ENCODE measurements at regions not wholly inside any gene's neighbourhood (a gene's known extent, or its start where the extent isn't known, plus 50 kb on each side); places are given as distances from the start of the nearest gene placed in this dataset.
"Not testable (repeated sequence)": the region's sequence is repeated elsewhere in the genome, so short reads cannot be mapped to it uniquely, and the experiment has no call there.

- no peak for ATAC-seq
- intact Hi-C loops (cut with DNase I): no loop called here
- DNase-seq (ENCODE audit: low spot score): no peak
These were observed 163.3 kb upstream of the MAMLD1 start for GRCh38 chrX:150199803-150200202.

- intact Hi-C loops (cut with DNase I): no loop called here
- DNase-seq (ENCODE audit: low spot score) (no peak), ATAC-seq (no peak)
These were observed 162.8 kb upstream of the MAMLD1 start for GRCh38 chrX:150200361-150200760.

GRCh38 chrX:150200820-150201287, 162.3 kb upstream of the MAMLD1 start:
- DNase-seq (ENCODE audit: low spot score) (no peak), ATAC-seq (peak; percentile 83)
- intact Hi-C loops (cut with DNase I): no loop called here

- DNase-seq (ENCODE audit: low spot score) (no peak), ATAC-seq (no peak)
- intact Hi-C loops (cut with DNase I): no loop called here
These were observed 161.7 kb upstream of the MAMLD1 start for GRCh38 chrX:150201391-150201790.

GRCh38 chrX:150201841-150202240, 161.3 kb upstream of the MAMLD1 start:
- no peak for DNase-seq (ENCODE audit: low spot score)
- intact Hi-C loops (cut with DNase I): no loop called here
- ATAC-seq: no peak

- intact Hi-C loops (cut with DNase I): no loop called here
- no peak for DNase-seq (ENCODE audit: low spot score)
- no peak for ATAC-seq
These were observed 160.4 kb upstream of the MAMLD1 start for GRCh38 chrX:150202641-150203247.

GRCh38 chrX:150203248-150203645, 159.9 kb upstream of the MAMLD1 start:
- intact Hi-C loops (cut with DNase I): no loop called here
- ATAC-seq: no peak

GRCh38 chrX:150205011-150205410, 158.1 kb upstream of the MAMLD1 start:
- intact Hi-C loops (cut with DNase I): no loop called here
- DNase-seq (ENCODE audit: low spot score) (no peak), ATAC-seq (peak; percentile 70)

More at GRCh38 chrX:150203248-150203645, 159.9 kb upstream of the MAMLD1 start:
- no peak for DNase-seq (ENCODE audit: low spot score)

GRCh38 chrX:150207733-150208132, 155.4 kb upstream of the MAMLD1 start:
- ATAC-seq (no peak), DNase-seq (ENCODE audit: low spot score) (no peak)
- intact Hi-C loops (cut with DNase I): no loop called here

- no peak for ATAC-seq
- no peak for DNase-seq (ENCODE audit: low spot score)
- intact Hi-C loops (cut with DNase I): no loop called here
These were observed 151.1 kb upstream of the MAMLD1 start for GRCh38 chrX:150211988-150212387.

GRCh38 chrX:150212672-150213480, 150.2 kb upstream of the MAMLD1 start:
- intact Hi-C loops (cut with DNase I): no loop called here
- DNase-seq (ENCODE audit: low spot score): no peak
- no peak for ATAC-seq

- DNase-seq (ENCODE audit: low spot score) (no peak), ATAC-seq (no peak)
- intact Hi-C loops (cut with DNase I): no loop called here
These were observed 149.6 kb upstream of the MAMLD1 start for GRCh38 chrX:150213481-150214030.

- intact Hi-C loops (cut with DNase I); DNase-seq (ENCODE audit: low spot score); ATAC-seq: not testable (repeated sequence)
These were observed 147.1 kb upstream of the MAMLD1 start for GRCh38 chrX:150216000-150216399.

- no peak for DNase-seq (ENCODE audit: low spot score)
These were observed 146.4 kb upstream of the MAMLD1 start for GRCh38 chrX:150216716-150217115.

GRCh38 chrX:150217609-150218008, 145.5 kb upstream of the MAMLD1 start:
- DNase-seq (ENCODE audit: low spot score) (no peak), ATAC-seq (no peak)
- intact Hi-C loops (cut with DNase I): no loop called here

More at GRCh38 chrX:150216716-150217115, 146.4 kb upstream of the MAMLD1 start:
- no peak for ATAC-seq
- intact Hi-C loops (cut with DNase I): no loop called here

- intact Hi-C loops (cut with DNase I): no loop called here
- ATAC-seq: no peak
- no peak for DNase-seq (ENCODE audit: low spot score)
These were observed 143.5 kb upstream of the MAMLD1 start for GRCh38 chrX:150219374-150220185.

- DNase-seq (ENCODE audit: low spot score): no peak
- ATAC-seq: no peak
- intact Hi-C loops (cut with DNase I): no loop called here
These were observed 139.7 kb upstream of the MAMLD1 start for GRCh38 chrX:150223176-150224015.

GRCh38 chrX:150224676-150225075, 138.4 kb upstream of the MAMLD1 start:
- no peak for ATAC-seq
- DNase-seq (ENCODE audit: low spot score): no peak
- intact Hi-C loops (cut with DNase I): no loop called here

- no peak for ATAC-seq
- intact Hi-C loops (cut with DNase I): no loop called here
- no peak for DNase-seq (ENCODE audit: low spot score)
These were observed 137.9 kb upstream of the MAMLD1 start for GRCh38 chrX:150225266-150225665.
